Keratinocyte (primary cell): ENCODE measurements at regions not wholly inside any gene's neighbourhood (a gene's known extent, or its start where the extent isn't known, plus 50 kb on each side); places are given as distances from the start of the nearest gene placed in this dataset.

Experiments
- DNase-seq: peaks from one replicate; pipeline ENCODE4 v3.0.0-alpha.2; 2011; ENCODE audit warnings: low read depth, missing footprints, low spot score
- FAIRE-seq: peaks from 2 replicates; lab custom pipeline; 2011; peaks lifted over from hg19 to GRCh38; lab: Jason Lieb, UNC
- H2AFZ ChIP-seq: 2 replicates; pipeline ENCODE4 v1.6.0; 2012; ENCODE audit warnings: low read length, control low read depth, inconsistent platforms; ENCODE audit not compliant: control insufficient read depth
- H3K27ac ChIP-seq: 2 replicates; pipeline ENCODE4 v1.5.1; 2011; ENCODE audit warnings: low read length; ENCODE audit not compliant: control insufficient read depth, insufficient read depth
- H3K27me3 ChIP-seq: 3 replicates; pipeline ENCODE4 v1.6.0; 2011; ENCODE audit warnings: low read length; ENCODE audit not compliant: control insufficient read depth, insufficient read depth; ENCODE audit errors: extremely low read depth
- H3K36me3 ChIP-seq, 2 experiments: 2 replicates in 1 of 2; 3 replicates in 1 of 2; pipeline ENCODE4 v1.5.1; 2011; ENCODE audit warnings: low read length in 2 of 2, mild to moderate bottlenecking in 1 of 2; ENCODE audit not compliant: control insufficient read depth in 2 of 2, insufficient read depth in 2 of 2; ENCODE audit errors: extremely low read depth in 1 of 2
- H3K4me1 ChIP-seq: 3 replicates; pipeline ENCODE4 v1.5.1; 2011; ENCODE audit warnings: low read length; ENCODE audit not compliant: control insufficient read depth, insufficient read depth; ENCODE audit errors: extremely low read depth
- H3K4me2 ChIP-seq: 3 replicates; pipeline ENCODE4 v1.6.0; 2011; ENCODE audit warnings: low read depth, low read length; ENCODE audit not compliant: control insufficient read depth, insufficient read depth; ENCODE audit errors: extremely low read depth
- H3K4me3 ChIP-seq, 3 experiments: fragments of 200-600 bp in 1 of 3; sonication (generic) in 1 of 3; 2 replicates in 2 of 3; 3 replicates in 1 of 3; pipeline ENCODE4 v1.5.1; 2011 to 2016; ENCODE audit warnings: low read length in 3 of 3, mild to moderate bottlenecking in 3 of 3, control low read depth in 2 of 3, inconsistent platforms in 1 of 3, low read depth in 1 of 3, mixed read lengths in 1 of 3, mixed run types in 1 of 3, moderate library complexity in 1 of 3; ENCODE audit not compliant: control insufficient read depth in 2 of 3, insufficient read depth in 2 of 3; ENCODE audit errors: extremely low read depth in 1 of 3
- H3K79me2 ChIP-seq: 2 replicates; pipeline ENCODE4 v1.6.0; 2012; ENCODE audit warnings: low read length; ENCODE audit not compliant: control insufficient read depth, insufficient read depth
- H3K9ac ChIP-seq: 3 replicates; pipeline ENCODE4 v1.6.0; 2011; ENCODE audit warnings: low read length; ENCODE audit not compliant: control insufficient read depth, insufficient read depth; ENCODE audit errors: extremely low read depth
- H3K9me1 ChIP-seq: 3 replicates; pipeline ENCODE4 v1.6.0; 2011; ENCODE audit warnings: low read length; ENCODE audit not compliant: control insufficient read depth, insufficient read depth; ENCODE audit errors: extremely low read depth
- H3K9me3 ChIP-seq: 2 replicates; pipeline ENCODE4 v1.5.1; 2012; ENCODE audit warnings: low read depth, low read length; ENCODE audit not compliant: control insufficient read depth
- H4K20me1 ChIP-seq: 3 replicates; pipeline ENCODE4 v1.6.0; 2011; ENCODE audit warnings: low read length; ENCODE audit not compliant: control insufficient read depth, insufficient read depth; ENCODE audit errors: extremely low read depth
- CTCF ChIP-seq, 3 experiments: IDR thresholded peaks in 1 of 3; conservative IDR thresholded peaks in 1 of 3; optimal IDR thresholded peaks in 1 of 3; 2 replicates in 2 of 3; 3 replicates in 1 of 3; pipeline versions ENCODE3 to v1.5.1; 2011; ENCODE audit warnings: low read length in 3 of 3, mild to moderate bottlenecking in 3 of 3, moderate library complexity in 2 of 3, control low read depth in 1 of 3, inconsistent platforms in 1 of 3; ENCODE audit not compliant: insufficient read depth in 2 of 3; ENCODE audit errors: extremely low read depth in 1 of 3
- EZH2 ChIP-seq: IDR thresholded peaks from one replicate; pipeline ENCODE4 v1.6.1; 2012; ENCODE audit warnings: inconsistent platforms, mild to moderate bottlenecking, low read length, moderate library complexity
- dilution Hi-C: fragments of 300-500 bp; cut with MboI; formaldehyde crosslinking; loops from one replicate; pipeline ENCODE4 v1.7.0; 2020; ENCODE audit warnings: low sequenced_read_pairs; ENCODE audit not compliant: extremely low pct_ligation_motif_present

DNA sequence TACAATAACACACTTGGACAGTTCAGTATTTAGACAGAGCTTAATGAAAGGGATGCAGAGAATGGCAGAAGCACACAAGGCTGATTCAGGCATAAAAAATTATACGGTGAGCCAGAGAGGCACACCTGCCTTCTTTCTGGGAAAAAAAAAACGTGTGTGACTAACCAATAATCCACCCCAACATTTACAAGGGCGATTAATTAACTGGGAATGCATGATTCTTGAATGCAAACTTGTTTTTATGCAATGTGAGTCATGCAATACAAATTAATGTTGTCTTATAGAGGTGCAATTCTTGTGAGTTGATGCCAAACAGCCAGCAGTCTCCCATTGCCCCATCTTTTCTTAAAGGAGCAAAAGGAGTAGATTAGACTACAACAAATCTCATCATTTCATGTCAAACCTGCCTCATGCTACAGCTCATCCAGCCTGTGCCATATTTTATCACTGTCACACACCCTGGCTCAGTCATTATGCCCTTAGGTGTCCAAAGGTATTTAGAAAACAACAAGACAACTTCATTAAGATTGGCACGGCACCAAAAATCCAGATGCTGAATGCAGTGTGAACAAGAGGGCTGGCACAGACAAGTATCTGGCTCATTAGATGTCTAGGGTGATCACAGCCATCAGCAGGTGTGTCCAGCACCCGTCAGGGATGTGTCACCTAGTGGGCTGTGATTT is 721.1 kb downstream of the EFNB2 start:
- TF ChIP-seq CTCF (optimal IDR thresholded peaks at IDR 0.05 in 1 of 3, IDR thresholded peaks at IDR 0.05 in 1 of 3, conservative IDR thresholded peaks at IDR 0.05 in 1 of 3; ENCODE audit: extremely low read depth in 1 of 3, insufficient read depth in 2 of 3, low read length in 3 of 3) (no peak), EZH2 (no peak)
- Histone ChIP-seq H3K9me3 (no peaks in the 10 kb centered on the region), H3K79me2 (no peaks in the 10 kb centered on the region), H3K27ac (peak overlapping the region; percentile 89), H3K36me3 (no peaks in the 10 kb centered on the region), H4K20me1 (no peaks in the 10 kb centered on the region), H3K9me1 (no peaks in the 10 kb centered on the region), H3K4me3 (peak overlapping the region in 1 of 3 experiments; percentile 16), H2AFZ (peak overlapping the region; percentile 54), H3K4me1 (peaks cover 30% of the 10 kb centered on the region), H3K4me2 (peak overlapping the region; percentile 72), H3K27me3 (no peaks in the 10 kb centered on the region), H3K9ac (peak overlapping the region; percentile 55)
- FAIRE-seq (peak; percentile 93), DNase-seq (peak; percentile 93)
- dilution Hi-C loops = no loop called here

DNA sequence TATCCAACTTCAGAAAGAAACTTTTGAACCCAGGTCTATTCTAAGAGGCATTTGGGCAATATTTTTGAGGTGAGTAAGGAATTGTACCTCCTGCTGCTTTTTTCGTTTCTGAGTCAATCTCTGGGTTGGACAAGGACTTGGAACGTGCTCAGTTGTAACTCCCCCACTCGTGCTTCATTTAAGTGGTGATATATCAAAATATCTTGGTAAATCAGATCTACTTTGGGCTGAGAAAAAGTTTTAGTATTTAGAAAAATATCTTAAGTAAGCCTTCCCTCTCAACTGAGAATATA is 728.9 kb downstream of the EFNB2 start:
- Histone ChIP-seq H4K20me1 (no peaks in the 10 kb centered on the region), H3K4me2 (no peak overlapping the region), H3K4me3 (no peak overlapping the region), H3K9me1 (no peaks in the 10 kb centered on the region), H2AFZ (no peak overlapping the region), H3K4me1 (peaks cover 7% of the 10 kb centered on the region), H3K79me2 (no peaks in the 10 kb centered on the region), H3K9ac (no peak overlapping the region), H3K9me3 (no peaks in the 10 kb centered on the region), H3K27me3 (no peaks in the 10 kb centered on the region), H3K36me3 (no peaks in the 10 kb centered on the region), H3K27ac (no peak overlapping the region)
- FAIRE-seq (no peak), DNase-seq (no peak)
- TF ChIP-seq CTCF (optimal IDR thresholded peaks at IDR 0.05 in 1 of 3, IDR thresholded peaks at IDR 0.05 in 1 of 3, conservative IDR thresholded peaks at IDR 0.05 in 1 of 3; ENCODE audit: extremely low read depth in 1 of 3, insufficient read depth in 2 of 3, low read length in 3 of 3) = no peak
- TF ChIP-seq EZH2 = no peak
- dilution Hi-C loops = no loop called here
